D721Med (cell line): ENCODE measurements at regions not wholly inside any gene's neighbourhood (a gene's known extent, or its start where the extent isn't known, plus 50 kb on each side); places are given as distances from the start of the nearest gene placed in this dataset.

ENCODE experiments used
- DNase-seq: peaks from one replicate; pipeline ENCODE4 v3.0.0; 2011; ENCODE audit warnings: low spot score; ENCODE audit not compliant: insufficient read length
- FAIRE-seq: peaks from 2 replicates; lab custom pipeline; 2011; peaks lifted over from hg19 to GRCh38; lab: Jason Lieb, UNC
- TF ChIP-seq, protein P1 (sequence below): IDR thresholded peaks from 2 replicates; pipeline ENCODE4 v1.5.1; 2012; ENCODE audit warnings: mild to moderate bottlenecking, control low read depth; ENCODE audit not compliant: insufficient read depth; ENCODE audit errors: missing control alignments

DNA sequence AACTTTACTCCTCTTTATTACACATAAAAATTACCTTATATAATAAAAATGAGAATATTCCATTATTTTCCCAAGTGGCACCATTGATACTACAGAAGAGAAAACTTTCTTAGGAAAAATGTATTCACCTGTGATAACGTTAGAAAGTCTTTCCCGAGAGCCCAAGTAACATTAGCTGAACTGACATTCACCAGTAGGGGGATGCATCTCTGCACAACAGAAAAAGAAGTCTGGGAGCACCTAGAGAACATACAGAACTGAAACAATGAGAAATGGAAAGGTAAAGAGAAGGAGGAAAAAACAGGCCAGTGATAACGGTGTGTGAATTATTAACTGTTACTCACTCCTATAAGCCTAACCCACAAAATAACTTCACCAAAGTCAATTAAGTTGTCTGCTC lies 423.3 kb downstream of the CENPC start:
- TF ChIP-seq, protein P1, sequence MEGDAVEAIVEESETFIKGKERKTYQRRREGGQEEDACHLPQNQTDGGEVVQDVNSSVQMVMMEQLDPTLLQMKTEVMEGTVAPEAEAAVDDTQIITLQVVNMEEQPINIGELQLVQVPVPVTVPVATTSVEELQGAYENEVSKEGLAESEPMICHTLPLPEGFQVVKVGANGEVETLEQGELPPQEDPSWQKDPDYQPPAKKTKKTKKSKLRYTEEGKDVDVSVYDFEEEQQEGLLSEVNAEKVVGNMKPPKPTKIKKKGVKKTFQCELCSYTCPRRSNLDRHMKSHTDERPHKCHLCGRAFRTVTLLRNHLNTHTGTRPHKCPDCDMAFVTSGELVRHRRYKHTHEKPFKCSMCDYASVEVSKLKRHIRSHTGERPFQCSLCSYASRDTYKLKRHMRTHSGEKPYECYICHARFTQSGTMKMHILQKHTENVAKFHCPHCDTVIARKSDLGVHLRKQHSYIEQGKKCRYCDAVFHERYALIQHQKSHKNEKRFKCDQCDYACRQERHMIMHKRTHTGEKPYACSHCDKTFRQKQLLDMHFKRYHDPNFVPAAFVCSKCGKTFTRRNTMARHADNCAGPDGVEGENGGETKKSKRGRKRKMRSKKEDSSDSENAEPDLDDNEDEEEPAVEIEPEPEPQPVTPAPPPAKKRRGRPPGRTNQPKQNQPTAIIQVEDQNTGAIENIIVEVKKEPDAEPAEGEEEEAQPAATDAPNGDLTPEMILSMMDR = peak; percentile 49
- DNase-seq = no peak
- FAIRE-seq = no peak

DNA sequence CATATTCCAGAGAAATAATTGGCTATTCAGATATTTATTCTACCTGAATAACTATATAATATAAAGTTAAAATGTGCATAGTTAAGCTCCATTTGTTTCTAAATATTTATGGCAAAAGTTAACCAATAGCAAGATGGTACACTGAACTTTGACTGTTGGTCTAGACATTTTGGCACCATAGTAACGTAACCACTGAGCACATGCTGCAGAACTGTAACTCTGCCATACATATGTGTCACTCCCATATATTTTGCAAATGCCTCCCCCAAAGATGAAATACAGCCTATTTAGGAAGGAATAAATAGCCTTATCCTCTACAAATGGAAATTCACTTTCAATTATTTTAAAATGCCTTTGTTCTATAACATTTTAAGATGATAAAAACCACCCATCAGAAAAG lies 424.9 kb downstream of the CENPC start:
- no peak for FAIRE-seq
- DNase-seq = no peak
- TF ChIP-seq, protein P1 = no peak

DNA sequence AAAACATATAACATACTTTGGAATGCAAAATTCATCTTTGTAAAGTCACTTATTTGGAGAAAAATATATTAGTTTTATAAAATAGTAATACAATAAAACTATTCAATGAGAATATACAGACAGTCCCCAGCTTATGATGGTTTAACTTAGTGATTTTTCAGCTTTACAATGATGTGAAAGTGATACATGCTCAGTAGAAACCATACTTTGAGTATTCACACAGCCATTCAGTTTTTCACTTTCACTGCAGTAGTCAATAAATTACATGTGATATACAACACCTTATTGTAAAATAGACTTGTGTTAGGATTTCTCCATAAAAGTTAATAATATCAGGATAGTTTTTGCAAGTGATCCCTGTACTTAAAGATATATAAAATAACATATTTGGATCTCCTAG lies 436.0 kb downstream of the CENPC start:
- FAIRE-seq = no peak
- no peak for DNase-seq
- TF ChIP-seq, protein P1 = no peak

DNA sequence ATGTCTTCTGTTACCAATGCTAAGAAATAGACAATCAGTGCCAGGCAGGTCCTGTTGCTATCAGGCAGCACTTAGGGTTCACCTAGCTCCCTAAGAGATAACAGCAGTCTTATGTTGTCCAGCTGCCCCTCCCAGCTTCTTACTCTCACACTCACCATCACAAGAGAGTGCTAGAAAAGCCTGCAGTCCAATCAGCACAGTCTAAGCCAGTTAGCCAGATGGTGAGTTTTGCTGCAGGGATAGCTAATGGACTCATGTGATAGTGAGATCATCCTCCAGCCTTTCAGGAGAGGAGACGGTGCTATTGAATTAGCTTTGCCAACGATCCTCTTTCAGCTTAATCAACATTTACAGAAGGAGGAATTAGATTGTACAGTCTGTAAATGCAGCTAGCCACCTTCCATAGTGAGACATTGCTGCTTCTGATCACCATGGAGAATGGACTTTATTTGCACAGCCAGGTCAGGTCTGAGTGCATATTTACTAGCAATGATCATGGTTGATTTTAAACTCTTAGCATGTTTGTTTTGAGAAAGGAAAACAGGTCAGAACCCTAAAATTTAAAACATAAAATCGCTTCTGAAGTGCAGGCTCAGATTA lies 438.3 kb downstream of the CENPC start:
- TF ChIP-seq, protein P1 = no peak
- DNase-seq (peak; percentile 20), FAIRE-seq (peak; percentile 99)

DNA sequence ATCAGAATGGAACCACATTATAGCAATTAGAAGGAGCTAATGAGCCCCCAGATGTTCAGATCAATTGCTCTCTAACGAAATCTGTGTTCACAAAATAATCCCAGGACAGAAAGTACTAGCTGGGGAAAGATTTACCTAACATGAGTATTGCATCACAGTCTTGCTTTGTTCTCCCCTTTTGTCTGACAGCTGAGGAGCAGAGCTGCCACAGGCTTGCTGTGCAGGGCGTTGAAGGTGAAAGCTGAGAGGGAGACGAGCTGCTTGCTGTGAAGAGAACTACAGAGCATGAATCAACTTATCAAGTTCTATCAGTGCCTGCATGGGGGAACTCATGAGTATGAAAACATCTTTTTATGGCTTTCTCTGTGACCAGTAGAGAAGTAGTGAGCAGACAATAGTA lies 441.2 kb downstream of the CENPC start:
- FAIRE-seq (no peak), DNase-seq (no peak)
- TF ChIP-seq, protein P1 = no peak

DNA sequence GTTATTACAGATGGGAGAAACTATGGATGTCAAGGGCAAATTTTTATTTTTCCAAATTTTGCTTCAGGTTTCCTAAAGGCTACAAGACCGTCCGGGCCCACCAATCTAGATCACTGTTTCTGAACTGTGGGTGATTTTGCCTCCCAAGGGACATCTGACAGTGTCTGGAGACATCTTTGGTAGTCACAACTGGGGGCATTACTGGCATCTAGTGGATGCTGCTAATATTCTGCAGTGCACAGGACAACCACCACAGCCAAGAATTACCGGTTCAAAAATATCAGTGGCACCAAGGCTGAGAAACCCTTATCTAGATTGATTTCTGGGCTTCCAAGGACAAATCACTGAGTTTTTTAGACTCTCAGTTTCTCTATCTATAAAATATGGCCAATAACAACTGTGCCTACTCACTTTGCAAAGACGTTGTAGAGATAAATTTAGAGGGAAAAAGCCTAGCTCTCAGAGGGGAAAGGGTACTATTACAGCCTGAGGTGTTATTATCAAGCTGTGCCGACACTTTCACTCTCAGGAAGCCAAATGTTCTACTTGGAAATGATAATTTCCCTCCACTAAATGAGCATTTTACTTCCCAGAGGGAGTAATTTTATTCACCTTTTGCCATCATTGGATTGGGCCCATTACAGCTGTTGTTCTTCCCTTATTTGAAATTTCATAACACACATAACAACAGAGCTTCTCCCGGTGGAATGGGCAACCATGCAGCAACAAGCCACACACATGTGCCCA lies 442.1 kb downstream of the CENPC start:
- TF ChIP-seq, protein P1 = no peak
- FAIRE-seq (no peak), DNase-seq (no peak)

- FAIRE-seq (no peak), DNase-seq (no peak)
- TF ChIP-seq, protein P1 = no peak
Measured at GRCh38 chr4:67101612-67102011, 443.7 kb downstream of the CENPC start.
